GM18861 (cell line): ENCODE measurements at regions not wholly inside any gene's neighbourhood (a gene's known extent, or its start where the extent isn't known, plus 50 kb on each side); places are given as distances from the start of the nearest gene placed in this dataset.
"Not testable (repeated sequence)": the region's sequence is repeated elsewhere in the genome, so short reads cannot be mapped to it uniquely, and the experiment has no call there.

Source experiments
- ATAC-seq: cut with Tn5 transposase; IDR thresholded peaks from one replicate; pipeline ENCODE4 v1.9.1; 2021; ENCODE audit not compliant: unreplicated experiment

GRCh38 chr9:107792596-107792995, 303.0 kb upstream of the KLF4 start:
- ATAC-seq, result no peak

GRCh38 chr9:107792006-107792405, 302.4 kb upstream of the KLF4 start:
- no peak for ATAC-seq

- no peak for ATAC-seq
Measured at GRCh38 chr9:107789001-107789700, 299.6 kb upstream of the KLF4 start.

- ATAC-seq, result no peak
Measured at GRCh38 chr9:107786561-107786960, 297.0 kb upstream of the KLF4 start.

GRCh38 chr9:107784235-107784958, 294.8 kb upstream of the KLF4 start:
- ATAC-seq, result no peak

GRCh38 chr9:107782789-107783188, 293.2 kb upstream of the KLF4 start:
- ATAC-seq, result no peak

GRCh38 chr9:107782381-107782780, 292.8 kb upstream of the KLF4 start:
- no peak for ATAC-seq

GRCh38 chr9:107780960-107781359, 291.4 kb upstream of the KLF4 start:
- ATAC-seq, result no peak

GRCh38 chr9:107779731-107780130, 290.2 kb upstream of the KLF4 start:
- ATAC-seq, result no peak

GRCh38 chr9:107778661-107779060, 289.1 kb upstream of the KLF4 start:
- ATAC-seq, result no peak

- not testable (repeated sequence) for ATAC-seq
Measured at GRCh38 chr9:107774099-107774498, 284.5 kb upstream of the KLF4 start.

- ATAC-seq, result no peak
Measured at GRCh38 chr9:107772988-107773387, 283.4 kb upstream of the KLF4 start.

GRCh38 chr9:107770716-107771115, 281.1 kb upstream of the KLF4 start:
- no peak for ATAC-seq

- no peak for ATAC-seq
Measured at GRCh38 chr9:107768224-107768623, 278.7 kb upstream of the KLF4 start.

GRCh38 chr9:107767711-107768110, 278.1 kb upstream of the KLF4 start:
- no peak for ATAC-seq

GRCh38 chr9:107763469-107763868, 273.9 kb upstream of the KLF4 start:
- not testable (repeated sequence) for ATAC-seq

GRCh38 chr9:107761307-107761706, 271.7 kb upstream of the KLF4 start:
- no peak for ATAC-seq

GRCh38 chr9:107760469-107761242, 271.1 kb upstream of the KLF4 start:
- ATAC-seq, result no peak

GRCh38 chr9:107759823-107760166, 270.2 kb upstream of the KLF4 start:
- ATAC-seq, result no peak

GRCh38 chr9:107759009-107759822, 269.6 kb upstream of the KLF4 start:
- ATAC-seq, result no peak

GRCh38 chr9:107756091-107756490, 266.5 kb upstream of the KLF4 start:
- no peak for ATAC-seq
